ENCODE measurements at regions not wholly inside any gene's neighbourhood (a gene's known extent, or its start where the extent isn't known, plus 50 kb on each side); places are given as distances from the start of the nearest gene placed in this dataset.

DNA sequence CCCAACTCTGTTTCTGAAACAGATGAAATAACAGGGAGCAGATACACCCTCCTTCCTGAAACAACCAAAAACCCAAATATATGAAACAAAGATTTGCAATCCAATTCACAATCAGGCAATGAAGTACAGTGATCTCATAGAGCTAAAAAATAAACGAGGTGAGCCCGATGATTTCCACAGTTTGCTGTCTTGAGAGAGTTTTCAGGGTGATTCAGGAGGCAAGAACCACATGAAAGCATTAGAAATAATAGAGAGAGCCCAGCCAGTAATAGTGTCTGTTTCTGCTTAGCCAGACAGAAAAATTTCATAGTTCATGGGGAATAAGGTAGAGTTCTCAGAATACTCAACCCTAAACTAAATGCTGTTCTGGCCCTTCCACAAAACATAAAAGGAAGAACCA, 296.2 kb downstream of the PDHA2 start:
- H3K27ac ChIP-seq (ENCODE audit: insufficient read depth, low read depth, low read length): no peak overlapping the region
- H3K27me3 ChIP-seq (ENCODE audit: control insufficient read depth in 2 of 2, insufficient read depth in 2 of 2, low read length in 2 of 2): no peaks in the 10 kb centered on the region
- no peaks in the 10 kb centered on the region for H3K9me1 ChIP-seq (replicated peaks; ENCODE audit: control insufficient read depth, extremely low read depth, insufficient read depth, low read length)
- H3K4me3 ChIP-seq (replicated peaks in 1 of 3; ENCODE audit: insufficient read depth in 1 of 3, low read depth in 1 of 3, low read length in 3 of 3): no peak overlapping the region
- H3K79me2 ChIP-seq (ENCODE audit: control insufficient read depth, insufficient read depth, low read length): no peaks in the 10 kb centered on the region
- dilution Hi-C loops (cut with MboI; ENCODE audit: extremely low pct_ligation_motif_present, low sequenced_read_pairs) (no loop called here), intact Hi-C loops (cut with micrococcal nuclease) (no loop called here)
- no peak overlapping the region for H2AFZ ChIP-seq (ENCODE audit: low read depth, low read length)
- no peak overlapping the region for H3K4me2 ChIP-seq (ENCODE audit: insufficient read depth, low read length)
- H3K9me3 ChIP-seq (replicated peaks; ENCODE audit: control insufficient read depth, insufficient read depth, low read length): no peaks in the 10 kb centered on the region
- H3K36me3 ChIP-seq (ENCODE audit: control insufficient read depth in 2 of 2, extremely low read depth in 1 of 2, insufficient read depth in 2 of 2, low read length in 2 of 2): no peaks in the 10 kb centered on the region
- no peaks in the 10 kb centered on the region for H3K4me1 ChIP-seq (ENCODE audit: control insufficient read depth, extremely low read depth, insufficient read depth, low read length)
- no peak for DNase-seq (ENCODE audit: low read depth, low spot score)
- ChIA-PET POLR2A (no interaction called here), CTCF (no interaction called here)
- BruUV-seq (replicated peaks): no TSS peak
- H3K9ac ChIP-seq (replicated peaks; ENCODE audit: extremely low read depth, insufficient read depth, low read length): no peak overlapping the region
- FAIRE-seq: no peak
- TF ChIP-seq MYC (IDR thresholded peaks at IDR 0.05; ENCODE audit: low read depth, low read length): no peak
- TF ChIP-seq, protein P1, sequence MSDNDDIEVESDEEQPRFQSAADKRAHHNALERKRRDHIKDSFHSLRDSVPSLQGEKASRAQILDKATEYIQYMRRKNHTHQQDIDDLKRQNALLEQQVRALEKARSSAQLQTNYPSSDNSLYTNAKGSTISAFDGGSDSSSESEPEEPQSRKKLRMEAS (IDR thresholded peaks at IDR 0.05; ENCODE audit: insufficient read depth, insufficient read length): no peak
- no peak for TF ChIP-seq CTCF (IDR thresholded peaks at IDR 0.05; ENCODE audit: extremely low read depth in 1 of 2, insufficient read depth in 1 of 2, low read depth in 1 of 2, low read length in 2 of 2)
- no peak for TF ChIP-seq EZH2 (IDR thresholded peaks at IDR 0.05; ENCODE audit: borderline replicate concordance, low read depth, low read length, severe bottlenecking)
- TF ChIP-seq GATA2 (IDR thresholded peaks at IDR 0.05; ENCODE audit: insufficient read depth, insufficient read length, low read depth, low read length): no peak
- no peak for TF ChIP-seq POLR2A (IDR thresholded peaks at IDR 0.05; ENCODE audit: low read depth, low read length)
- TF ChIP-seq JUN (IDR thresholded peaks at IDR 0.05; ENCODE audit: borderline replicate concordance, insufficient read depth, insufficient read length, low read depth): no peak
- TF ChIP-seq POLR2AphosphoS5 (IDR thresholded peaks at IDR 0.05; ENCODE audit: insufficient read depth, low read depth, low read length): no peak
- no peak for TF ChIP-seq FOS (IDR thresholded peaks at IDR 0.05; ENCODE audit: borderline replicate concordance, insufficient read depth, low read length)
- H4K20me1 ChIP-seq (replicated peaks; ENCODE audit: control insufficient read depth, extremely low read depth, insufficient read depth, low read length): no peaks in the 10 kb centered on the region
